ENCODE measurements at regions not wholly inside any gene's neighbourhood (a gene's known extent, or its start where the extent isn't known, plus 50 kb on each side); places are given as distances from the start of the nearest gene placed in this dataset.
A peak's percentile ranks its signal among the peaks of the same experiment; 100 is the strongest.

DNA sequence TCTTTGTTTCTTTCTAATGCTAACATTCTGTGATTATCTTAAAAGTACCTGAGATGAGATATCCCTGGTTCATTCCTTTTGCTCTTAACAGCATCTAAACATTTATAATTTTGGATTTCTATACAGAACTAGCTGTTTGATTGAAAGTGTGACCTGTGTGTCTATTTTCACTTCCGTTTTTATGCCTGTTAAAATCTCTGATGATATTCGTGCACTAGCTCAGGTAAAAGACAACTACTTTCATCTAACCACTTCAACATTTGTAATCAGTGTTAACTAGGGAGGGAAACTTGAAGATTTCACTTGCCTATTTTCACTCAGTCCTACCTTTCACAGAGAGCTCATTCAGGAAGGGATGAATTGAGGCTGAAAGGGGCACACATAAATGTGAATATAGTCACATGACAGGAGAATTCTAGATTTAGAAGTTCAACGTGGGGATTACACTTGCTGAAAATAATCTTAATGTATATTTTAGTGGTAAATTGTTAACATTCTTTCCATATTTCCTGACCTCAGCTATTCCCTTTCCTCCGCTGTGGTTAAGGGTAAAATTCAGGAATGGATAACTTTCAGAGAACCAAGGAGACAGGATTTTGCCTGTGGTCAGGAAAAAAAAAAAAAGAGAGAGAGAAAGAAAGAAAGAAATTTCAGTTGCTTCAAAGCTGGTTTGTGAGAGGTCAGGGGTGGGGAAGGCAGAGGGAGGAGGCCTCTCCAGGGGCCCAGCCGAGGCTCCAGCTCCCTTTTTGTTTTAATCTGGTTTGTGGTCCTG is 159.8 kb upstream of the TSC22D2 start:
- peak overlapping the region; percentile 66 for H3K4me2 ChIP-seq (ENCODE audit: low read depth, low read length)
- H3K4me1 ChIP-seq (ENCODE audit: control insufficient read depth, insufficient read depth, low read length) = peaks cover 25% of the 10 kb centered on the region
- H2BK20ac ChIP-seq (ENCODE audit: low read depth, low read length) = peak overlapping the region; percentile 99
- H4K20me1 ChIP-seq (ENCODE audit: insufficient read depth, low read length) = no peaks in the 10 kb centered on the region
- H3K9ac ChIP-seq (ENCODE audit: low read depth, low read length) = peak overlapping the region; percentile 75
- H3K4ac ChIP-seq (ENCODE audit: low read depth, low read length) = peak overlapping the region; percentile 97; the same call in 1 of the 2 replicates
- peak overlapping the region; percentile 27; the same call in 1 of the 2 replicates for H2AK5ac ChIP-seq (ENCODE audit: low read depth, low read length)
- no TSS peak for BruUV-seq (replicated peaks)
- H3K36me3 ChIP-seq (ENCODE audit: control insufficient read depth, insufficient read depth, low read length) = no peaks in the 10 kb centered on the region
- TF ChIP-seq FOS (IDR thresholded peaks at IDR 0.05; ENCODE audit: low read depth, low read length) (no peak), MAZ (IDR thresholded peaks at IDR 0.05; ENCODE audit: borderline replicate concordance, low read depth, low read length) (0 out of 2 replicates have a peak, but pooled peaks have one; percentile 35), MAFK (IDR thresholded peaks at IDR 0.05; ENCODE audit: low read depth, low read length) (peak; percentile 28; the same call in 1 of the 2 replicates)
- TF ChIP-seq, protein P1, sequence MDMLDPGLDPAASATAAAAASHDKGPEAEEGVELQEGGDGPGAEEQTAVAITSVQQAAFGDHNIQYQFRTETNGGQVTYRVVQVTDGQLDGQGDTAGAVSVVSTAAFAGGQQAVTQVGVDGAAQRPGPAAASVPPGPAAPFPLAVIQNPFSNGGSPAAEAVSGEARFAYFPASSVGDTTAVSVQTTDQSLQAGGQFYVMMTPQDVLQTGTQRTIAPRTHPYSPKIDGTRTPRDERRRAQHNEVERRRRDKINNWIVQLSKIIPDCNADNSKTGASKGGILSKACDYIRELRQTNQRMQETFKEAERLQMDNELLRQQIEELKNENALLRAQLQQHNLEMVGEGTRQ (IDR thresholded peaks at IDR 0.05; ENCODE audit: low read depth, low read length) = peak; percentile 69
- H3K27me3 ChIP-seq (ENCODE audit: control insufficient read depth, insufficient read depth, low read length) = no peaks in the 10 kb centered on the region
- intact Hi-C loops (cut with micrococcal nuclease) (loop anchor here (2.0 kb wide), 1 partner anchor 122 kb away; no protein-coding TSS in a partner anchor), in situ Hi-C loops (cut with MboI; ENCODE audit: low sequenced_read_pairs) (no loop called here), dilution Hi-C loops (cut with HindIII; ENCODE audit: low sequenced_read_pairs, unreplicated experiment) (no loop called here)
- ChIA-PET CTCF (interaction anchor here (0.6 to 0.7 kb wide), 2 partner anchors 128 to 251 kb away, joined by 3 to 5 read pairs; no protein-coding TSS in a partner anchor), POLR2A (ENCODE audit: unreplicated experiment) (interaction anchor here (0.6 to 0.8 kb wide), 3 partner anchors 162 to 701 kb away, joined by 3 to 4 read pairs (median 3); no protein-coding TSS in a partner anchor)
- peak overlapping the region; percentile 87 to 97 for H4K8ac ChIP-seq (ENCODE audit: low read depth in 2 of 2, low read length in 2 of 2)
- H3K9me1 ChIP-seq (ENCODE audit: insufficient read depth, low read length) = peaks cover 15% of the 10 kb centered on the region
- peak overlapping the region; percentile 97; the same call in 1 of the 3 replicates for H2BK15ac ChIP-seq (ENCODE audit: low read depth, low read length)
- no peaks in the 10 kb centered on the region for H3K9me3 ChIP-seq (ENCODE audit: control insufficient read depth, insufficient read depth, low read length)
- H3K23ac ChIP-seq (ENCODE audit: low read depth, low read length) = peak overlapping the region; percentile 53; the same call in 1 of the 2 replicates
- H4K91ac ChIP-seq (ENCODE audit: insufficient read depth, low read depth, low read length) = peak overlapping the region; percentile 96; the same call in 1 of the 2 replicates
- WGBS, 2 experiments (ENCODE audit: extremely low coverage in 2 of 2, insufficient read length in 1 of 2) = no CpG with 5 or more reads among the region's 5 CpGs
- peak; percentile 94 for DNase-seq
- peak overlapping the region; percentile 98 for H2BK120ac ChIP-seq (ENCODE audit: low read depth, low read length)
- peak; percentile 85 for ATAC-seq (ENCODE audit: low read depth)
- peaks cover 6 to 18% of the 10 kb centered on the region in 2 experiments; a peak in 2 of 4 replicates for H3K79me1 ChIP-seq (ENCODE audit: low read depth in 1 of 2, low read length in 2 of 2)
- no peak overlapping the region for H2AK9ac ChIP-seq (replicated peaks; ENCODE audit: low read depth, low read length, poor library complexity)
- H4K5ac ChIP-seq (ENCODE audit: low read depth, low read length) = peak overlapping the region; percentile 96
- no peak overlapping the region for H3K4me3 ChIP-seq (ENCODE audit: insufficient read depth, low read depth, low read length)
- peak overlapping the region; percentile 92; the same call in 1 of the 2 replicates for H3K14ac ChIP-seq (replicated peaks; ENCODE audit: low read depth, low read length)
- H3K18ac ChIP-seq (ENCODE audit: low read depth, low read length) = peak overlapping the region; percentile 99
- peak overlapping the region; percentile 97 for H3K27ac ChIP-seq (ENCODE audit: insufficient read depth, low read length)
- H3K56ac ChIP-seq (ENCODE audit: extremely low read depth, insufficient read depth, low read length) = peak overlapping the region; percentile 92
- H2BK5ac ChIP-seq (ENCODE audit: low read depth, low read length, poor library complexity, severe bottlenecking) = peak overlapping the region; percentile 93
- H2AFZ ChIP-seq (replicated peaks; ENCODE audit: low read length, poor library complexity) = no peak overlapping the region

All from IMR-90 (cell line).